Endothelial cell (in vitro differentiated cells): ENCODE measurements at regions not wholly inside any gene's neighbourhood (a gene's known extent, or its start where the extent isn't known, plus 50 kb on each side); places are given as distances from the start of the nearest gene placed in this dataset.

Source experiments
- DNase-seq: peaks from one replicate; pipeline ENCODE4 v3.0.0; 2021; ENCODE audit warnings: low spot score
- H3K27ac Mint-ChIP-seq: one replicate; pipeline ENCODE4 v1.8.0; 2021; ENCODE audit warnings: mixed read lengths, inconsistent platforms; ENCODE audit not compliant: unreplicated experiment
- H3K27me3 Mint-ChIP-seq: one replicate; pipeline ENCODE4 v1.8.0; 2021; ENCODE audit warnings: mild to moderate bottlenecking, moderate library complexity, mixed read lengths, inconsistent platforms; ENCODE audit not compliant: unreplicated experiment
- H3K36me3 Mint-ChIP-seq: one replicate; pipeline ENCODE4 v1.8.0; 2021; ENCODE audit warnings: mild to moderate bottlenecking, low read depth, mixed read lengths, inconsistent platforms; ENCODE audit not compliant: unreplicated experiment
- H3K4me1 Mint-ChIP-seq: one replicate; pipeline ENCODE4 v1.8.0; 2021; ENCODE audit warnings: mild to moderate bottlenecking, mixed read lengths, inconsistent platforms; ENCODE audit not compliant: unreplicated experiment
- H3K4me3 Mint-ChIP-seq: one replicate; pipeline ENCODE4 v1.8.0; 2021; ENCODE audit warnings: mild to moderate bottlenecking, mixed read lengths, inconsistent platforms; ENCODE audit not compliant: unreplicated experiment
- H3K9me3 Mint-ChIP-seq: one replicate; pipeline ENCODE4 v1.8.0; 2021; ENCODE audit warnings: mixed read lengths, inconsistent platforms; ENCODE audit not compliant: unreplicated experiment
- TF ChIP-seq, protein P1 (sequence below): fragments of 200-600 bp; sonication (generic); IDR thresholded peaks from one replicate; pipeline ENCODE4 v1.5.0; 2021; ENCODE audit warnings: antibody characterized with exemption; ENCODE audit not compliant: unreplicated experiment

DNA sequence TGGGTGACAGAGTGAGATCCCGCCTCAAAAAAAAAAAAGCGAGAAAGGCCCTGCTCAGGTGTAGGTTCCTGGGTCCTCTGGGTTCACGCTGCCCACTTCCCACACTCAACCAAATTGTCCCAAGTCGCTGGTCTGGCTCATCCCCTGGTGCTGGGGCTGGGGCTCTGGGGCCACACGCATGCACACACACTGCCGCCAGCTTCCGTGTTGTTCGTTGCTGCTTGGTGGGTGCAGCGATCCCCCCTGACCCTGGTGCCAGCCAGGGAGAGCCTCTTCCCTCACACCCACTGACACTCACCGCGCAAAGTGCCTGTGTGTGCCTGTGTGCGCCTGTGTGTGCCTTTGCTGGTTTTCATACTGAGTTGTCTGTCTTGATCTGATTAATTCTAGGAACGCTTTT lies 124.1 kb upstream of the NKX1-1 start:
- no peaks in the 10 kb centered on the region for H3K4me1 Mint-ChIP-seq
- TF ChIP-seq, protein P1, sequence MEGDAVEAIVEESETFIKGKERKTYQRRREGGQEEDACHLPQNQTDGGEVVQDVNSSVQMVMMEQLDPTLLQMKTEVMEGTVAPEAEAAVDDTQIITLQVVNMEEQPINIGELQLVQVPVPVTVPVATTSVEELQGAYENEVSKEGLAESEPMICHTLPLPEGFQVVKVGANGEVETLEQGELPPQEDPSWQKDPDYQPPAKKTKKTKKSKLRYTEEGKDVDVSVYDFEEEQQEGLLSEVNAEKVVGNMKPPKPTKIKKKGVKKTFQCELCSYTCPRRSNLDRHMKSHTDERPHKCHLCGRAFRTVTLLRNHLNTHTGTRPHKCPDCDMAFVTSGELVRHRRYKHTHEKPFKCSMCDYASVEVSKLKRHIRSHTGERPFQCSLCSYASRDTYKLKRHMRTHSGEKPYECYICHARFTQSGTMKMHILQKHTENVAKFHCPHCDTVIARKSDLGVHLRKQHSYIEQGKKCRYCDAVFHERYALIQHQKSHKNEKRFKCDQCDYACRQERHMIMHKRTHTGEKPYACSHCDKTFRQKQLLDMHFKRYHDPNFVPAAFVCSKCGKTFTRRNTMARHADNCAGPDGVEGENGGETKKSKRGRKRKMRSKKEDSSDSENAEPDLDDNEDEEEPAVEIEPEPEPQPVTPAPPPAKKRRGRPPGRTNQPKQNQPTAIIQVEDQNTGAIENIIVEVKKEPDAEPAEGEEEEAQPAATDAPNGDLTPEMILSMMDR, result no peak

DNA sequence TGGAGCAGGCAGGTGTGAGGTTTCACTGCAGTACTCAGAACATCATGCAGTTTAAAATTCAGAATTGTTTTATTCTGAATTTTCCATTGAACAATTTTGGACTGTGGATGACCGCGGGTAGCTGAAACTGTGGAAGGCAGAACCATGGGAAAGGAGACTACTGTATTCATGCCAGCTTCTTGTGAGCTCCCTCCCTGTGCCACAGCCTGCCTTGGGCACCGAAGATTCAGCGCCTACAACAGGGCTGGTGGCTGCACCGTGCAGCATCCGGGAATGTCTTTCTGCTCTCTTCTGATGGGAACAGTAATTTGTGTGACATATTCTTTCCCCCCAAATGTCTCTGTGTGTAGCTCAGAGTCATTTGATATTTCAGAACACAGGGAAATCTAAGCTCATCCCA lies 118.5 kb upstream of the NKX1-1 start:
- Mint-ChIP-seq H3K9me3 (no peaks in the 10 kb centered on the region), H3K27ac (no peak overlapping the region), H3K27me3 (peaks cover 4% of the 10 kb centered on the region), H3K4me1 (peaks cover under 1% of the 10 kb centered on the region), H3K4me3 (no peak overlapping the region), H3K36me3 (no peaks in the 10 kb centered on the region)
- TF ChIP-seq, protein P1, result no peak
- DNase-seq, result no peak

More for the DNA sequence above, 124.1 kb upstream of the NKX1-1 start:
- no peaks in the 10 kb centered on the region for H3K36me3 Mint-ChIP-seq
- no peak overlapping the region for H3K27ac Mint-ChIP-seq
- DNase-seq, result no peak
- peaks cover 2% of the 10 kb centered on the region for H3K27me3 Mint-ChIP-seq
- H3K9me3 Mint-ChIP-seq, result no peaks in the 10 kb centered on the region
- no peak overlapping the region for H3K4me3 Mint-ChIP-seq

DNA sequence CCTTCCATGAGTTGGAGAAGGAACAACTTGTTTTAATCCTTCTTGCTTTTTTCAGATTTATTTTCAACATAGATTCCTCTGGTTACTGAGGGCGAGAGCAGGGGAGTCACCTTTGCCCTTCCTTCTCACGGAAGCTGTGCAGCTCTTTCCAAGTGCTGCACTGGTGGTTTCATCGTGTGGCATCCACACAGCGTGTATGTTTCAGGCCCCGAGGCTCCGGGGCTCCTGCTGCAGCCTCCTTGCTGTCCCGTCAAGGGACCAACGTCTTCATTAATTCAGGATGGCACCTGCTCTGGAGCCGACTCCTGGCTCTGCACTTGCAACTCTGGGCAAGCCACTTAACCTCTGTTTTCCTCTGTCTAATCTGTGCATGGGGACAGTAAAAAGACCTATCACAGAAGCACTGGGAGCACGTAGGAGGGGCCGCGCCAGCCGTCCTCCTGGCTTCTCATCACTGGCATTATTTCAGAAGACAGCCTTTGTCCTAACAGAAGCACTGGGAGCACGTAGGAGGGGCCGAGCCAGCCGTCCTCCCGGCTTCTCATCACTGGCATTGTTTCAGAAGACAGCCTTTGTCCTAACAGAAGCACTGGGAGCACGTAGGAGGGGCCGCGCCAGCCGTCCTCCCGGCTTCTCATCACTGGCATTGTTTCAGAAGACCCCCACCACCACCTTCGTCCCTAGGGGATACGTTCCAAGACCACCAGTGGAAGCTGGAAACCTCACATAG lies 117.8 kb upstream of the NKX1-1 start:
- DNase-seq, result no peak
- Mint-ChIP-seq H3K9me3 (no peaks in the 10 kb centered on the region), H3K4me3 (no peak overlapping the region), H3K27ac (no peak overlapping the region), H3K36me3 (no peaks in the 10 kb centered on the region), H3K4me1 (peaks cover 2% of the 10 kb centered on the region), H3K27me3 (peaks cover 4% of the 10 kb centered on the region)
- TF ChIP-seq, protein P1, result no peak

DNA sequence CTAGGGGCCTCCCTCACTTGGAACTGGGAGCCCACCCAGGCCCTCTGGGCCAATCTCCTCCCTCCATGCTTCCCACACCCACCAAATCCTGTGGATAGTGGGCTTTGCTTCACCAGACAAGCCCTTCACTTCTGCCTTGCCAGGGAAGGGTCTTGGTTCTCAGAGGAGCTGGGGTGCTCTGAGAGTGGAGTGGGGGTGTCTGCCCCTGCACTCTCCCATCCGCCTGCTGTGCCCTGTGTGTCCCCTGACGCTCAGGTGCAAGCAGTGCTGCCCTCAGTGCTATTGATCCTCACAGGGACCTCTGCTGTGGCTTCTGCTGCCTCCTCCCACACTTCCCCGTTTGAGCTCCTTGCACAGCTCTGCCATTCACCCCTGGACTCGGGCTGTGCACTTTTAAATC lies 117.3 kb upstream of the NKX1-1 start:
- H3K9me3 Mint-ChIP-seq, result no peaks in the 10 kb centered on the region
- peaks cover 4% of the 10 kb centered on the region for H3K27me3 Mint-ChIP-seq
- no peak for DNase-seq
- H3K36me3 Mint-ChIP-seq, result no peaks in the 10 kb centered on the region
- no peak overlapping the region for H3K4me3 Mint-ChIP-seq
- TF ChIP-seq, protein P1, result no peak
- H3K4me1 Mint-ChIP-seq, result peaks cover 2% of the 10 kb centered on the region
- no peak overlapping the region for H3K27ac Mint-ChIP-seq

DNA sequence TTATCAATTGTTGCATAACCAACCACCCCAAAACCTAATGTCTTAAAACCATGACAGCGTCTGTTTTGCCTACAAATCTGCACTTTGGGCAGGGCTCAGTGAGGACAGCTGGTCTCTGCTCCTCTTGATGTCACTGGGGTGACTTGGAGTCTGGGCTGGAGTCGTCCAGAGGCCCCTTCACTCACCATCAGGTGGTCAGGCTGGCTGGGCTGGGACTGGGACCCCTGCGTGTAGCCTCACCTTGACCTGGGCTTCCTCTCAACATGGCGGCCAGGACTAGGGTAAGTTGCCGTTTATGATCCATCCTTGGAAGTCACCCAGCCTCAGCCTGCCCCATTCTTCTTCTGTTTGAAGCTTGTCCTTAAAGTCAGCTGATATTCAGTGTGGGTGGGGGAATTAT lies 116.8 kb upstream of the NKX1-1 start:
- Mint-ChIP-seq H3K9me3 (no peaks in the 10 kb centered on the region), H3K4me1 (peaks cover 2% of the 10 kb centered on the region), H3K27ac (no peak overlapping the region), H3K27me3 (peaks cover 4% of the 10 kb centered on the region), H3K36me3 (no peaks in the 10 kb centered on the region), H3K4me3 (no peak overlapping the region)
- DNase-seq, result no peak
- TF ChIP-seq, protein P1, result no peak
